Erythroblast (primary cell): ENCODE measurements at regions not wholly inside any gene's neighbourhood (a gene's known extent, or its start where the extent isn't known, plus 50 kb on each side); places are given as distances from the start of the nearest gene placed in this dataset.
"Not testable (repeated sequence)": the region's sequence is repeated elsewhere in the genome, so short reads cannot be mapped to it uniquely, and the experiment has no call there.

Experiments used
- DNase-seq, 2 experiments: peaks; one replicate each; lab custom pipeline; 2025; lab: John Stamatoyannopoulos, UW
- GATA1 ChIP-seq: IDR thresholded peaks from 2 replicates; pipeline ENCODE4 v1.6.1; 2011; ENCODE audit warnings: low read depth, mild to moderate bottlenecking, control low read depth, low read length, moderate library complexity
- POLR2A ChIP-seq: IDR thresholded peaks from 2 replicates; pipeline ENCODE4 v1.6.1; 2011; ENCODE audit warnings: mild to moderate bottlenecking, low read length

DNA sequence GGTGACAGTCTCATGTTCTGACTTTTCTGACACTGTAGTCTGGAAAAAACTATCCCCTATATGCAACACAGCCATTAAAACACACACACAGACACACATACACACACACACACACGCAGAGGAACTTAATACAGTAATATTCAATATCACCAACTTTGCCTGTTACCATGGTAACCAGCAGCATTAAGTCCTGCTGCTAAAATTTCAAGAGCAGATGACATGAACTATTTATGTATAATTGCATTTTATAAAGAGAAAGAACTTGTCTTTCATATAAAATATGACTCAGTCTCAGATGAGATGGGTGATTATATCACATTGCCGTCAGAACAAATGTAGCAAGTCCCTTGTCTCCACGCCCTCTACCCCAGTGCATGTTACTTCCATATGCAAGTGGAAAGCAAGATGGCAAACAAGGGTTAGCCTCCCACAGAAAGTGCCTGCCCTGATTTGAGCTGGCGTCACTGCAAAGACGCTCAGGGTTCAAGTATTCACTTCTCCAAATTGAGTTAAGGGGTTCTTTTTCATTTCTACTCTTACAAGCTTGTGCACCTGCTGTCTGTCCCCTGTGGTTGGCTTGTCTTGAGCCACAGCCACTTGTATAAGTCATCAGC, 576.8 kb downstream of the UQCRFS1 start:
- no peak for DNase-seq
- TF ChIP-seq GATA1 = no peak
- TF ChIP-seq POLR2A = no peak

DNA sequence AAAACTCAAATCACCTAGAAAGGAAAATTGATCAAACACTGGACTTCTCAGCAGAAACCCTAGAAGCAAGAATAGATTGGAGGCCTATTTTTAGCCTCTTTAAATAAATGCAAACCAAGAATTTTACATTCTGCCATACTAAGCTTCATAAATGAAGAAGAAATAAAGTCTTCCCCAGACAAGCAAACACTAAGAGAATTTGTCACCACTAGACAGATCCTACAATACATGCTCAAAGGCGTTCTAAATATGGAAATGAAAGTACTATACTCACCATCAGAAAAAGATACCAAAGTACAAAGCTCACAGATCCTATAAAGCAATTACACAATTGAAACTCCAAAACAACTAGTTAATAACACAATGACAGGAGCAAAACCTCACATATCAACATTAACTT, 578.1 kb downstream of the UQCRFS1 start:
- no peak for TF ChIP-seq POLR2A
- TF ChIP-seq GATA1 = no peak
- DNase-seq = no peak

DNA sequence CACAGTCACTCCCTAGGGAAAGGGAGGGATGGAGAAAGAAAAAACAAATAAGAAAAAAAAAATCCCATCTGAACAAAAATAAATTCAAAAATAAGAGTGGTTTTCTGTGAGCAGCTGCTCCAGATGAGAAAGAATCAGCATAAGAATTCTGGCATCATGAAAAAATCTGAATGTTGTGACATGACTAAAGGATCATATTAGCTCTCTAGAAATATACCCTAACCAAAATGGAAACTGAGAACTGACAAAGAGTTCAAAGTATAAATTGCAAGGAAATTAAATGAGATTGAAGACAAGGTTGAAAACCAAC, 579.0 kb downstream of the UQCRFS1 start:
- no peak for DNase-seq
- no peak for TF ChIP-seq POLR2A

DNA sequence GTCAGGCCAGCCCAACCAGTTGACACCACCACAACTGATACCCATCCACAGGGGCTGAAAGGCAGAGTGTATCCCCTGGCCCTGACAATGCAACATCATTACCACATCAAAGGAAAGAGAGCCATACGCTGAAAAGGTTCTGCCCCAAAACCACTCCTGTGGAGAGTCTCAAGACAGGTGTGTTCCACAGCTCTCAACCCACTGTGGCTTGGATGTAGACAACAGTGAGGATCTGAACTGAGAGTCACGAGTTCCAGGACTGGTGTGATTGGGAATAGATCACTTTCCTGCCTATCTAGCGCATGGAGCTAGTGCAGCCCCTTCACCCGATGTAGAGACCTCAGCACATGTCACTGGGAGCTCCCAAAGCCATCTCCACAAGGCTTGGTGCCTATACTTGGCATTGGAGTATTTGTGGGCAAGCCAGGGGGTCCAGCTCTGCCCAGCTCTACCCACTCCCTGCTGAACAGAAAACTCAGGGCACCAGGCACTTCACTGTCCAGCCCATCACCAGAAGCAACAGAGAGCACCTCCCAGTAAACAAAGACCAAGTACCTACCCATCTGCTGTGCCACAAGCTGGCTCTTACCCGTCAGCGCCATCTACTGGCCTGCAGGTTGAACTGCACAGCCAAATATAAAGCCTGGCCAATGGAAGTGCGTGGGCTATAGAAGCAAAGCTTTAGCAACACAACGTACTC, 579.5 kb downstream of the UQCRFS1 start:
- DNase-seq = peak; percentile 37 to 59

DNA sequence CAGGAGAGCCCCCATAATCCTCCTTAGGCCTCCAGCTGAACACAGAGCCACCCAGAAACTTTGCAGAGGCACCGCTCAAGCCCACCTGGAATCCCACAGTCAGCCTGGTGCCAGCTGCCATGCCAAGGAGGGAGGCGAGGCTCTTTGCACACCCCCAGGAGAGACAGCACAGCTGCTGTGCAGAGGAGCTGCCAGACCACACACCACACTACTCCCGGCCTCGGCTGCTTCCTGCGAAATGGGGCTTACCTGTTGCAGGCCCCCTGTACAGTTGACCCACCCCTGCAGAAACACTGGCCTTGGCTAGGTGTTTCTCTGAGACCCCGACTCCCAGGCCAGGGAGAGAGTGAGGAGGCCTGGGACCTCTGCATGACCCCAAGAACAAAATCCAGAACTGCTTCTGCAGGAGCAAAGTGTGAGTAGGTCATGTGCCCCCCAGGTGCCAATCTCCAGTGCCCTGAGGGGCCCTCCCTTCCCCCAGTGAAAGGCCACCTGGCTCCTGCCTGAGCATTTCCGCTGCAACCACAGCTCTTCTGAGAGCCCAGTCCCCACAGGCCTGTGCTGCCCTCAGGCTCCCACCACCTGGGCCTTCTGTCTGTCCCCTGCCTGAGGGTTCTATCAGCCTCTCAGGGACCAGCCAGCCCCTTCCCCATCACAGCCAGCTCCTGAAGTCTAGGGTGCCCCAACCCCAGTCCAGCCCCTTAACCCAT, 580.4 kb downstream of the UQCRFS1 start:
- no peak for TF ChIP-seq POLR2A
- TF ChIP-seq GATA1 = no peak
- no peak for DNase-seq

More for the DNA sequence above, 579.5 kb downstream of the UQCRFS1 start:
- TF ChIP-seq GATA1 (no peak), POLR2A (no peak)

DNA sequence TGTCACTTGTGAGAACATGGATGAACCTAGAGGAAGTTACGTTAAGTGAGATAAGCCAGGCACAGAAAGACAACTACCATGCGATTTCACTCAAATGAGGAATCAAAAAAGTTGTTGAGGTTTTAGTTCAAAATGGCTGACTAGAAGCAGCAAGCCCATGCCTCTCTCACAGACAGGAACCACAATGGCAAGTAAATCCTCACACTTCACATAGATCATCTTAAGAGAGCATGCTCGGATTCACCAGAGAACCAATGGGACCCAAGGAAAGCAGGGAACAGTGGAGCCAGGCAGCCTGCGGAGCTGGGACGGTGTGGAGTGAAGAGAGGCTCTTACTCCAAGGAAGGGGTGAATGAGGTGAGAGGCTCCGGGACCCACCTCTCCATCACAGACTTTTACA, 581.0 kb downstream of the UQCRFS1 start:
- no peak for DNase-seq
- TF ChIP-seq POLR2A (no peak), GATA1 (no peak)

DNA sequence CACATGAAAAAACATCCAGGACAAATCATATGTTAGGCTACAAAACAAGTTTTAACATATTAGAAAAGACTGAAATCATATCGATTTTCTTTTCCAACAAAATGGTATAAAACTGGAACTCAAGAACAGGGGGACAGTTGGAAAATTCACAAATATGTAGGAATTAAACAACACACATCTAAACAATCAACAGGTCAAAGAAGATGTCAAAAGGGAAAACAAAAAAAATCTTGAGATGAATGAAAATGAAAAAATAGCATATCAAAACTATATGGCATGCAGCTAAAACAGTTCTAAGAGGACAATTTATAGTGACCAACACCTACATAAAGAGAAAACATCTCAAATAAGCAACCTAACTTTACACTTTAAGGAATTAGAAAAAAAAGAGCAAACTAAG, 585.3 kb downstream of the UQCRFS1 start:
- TF ChIP-seq POLR2A (no peak), GATA1 (no peak)
- no peak for DNase-seq

DNA sequence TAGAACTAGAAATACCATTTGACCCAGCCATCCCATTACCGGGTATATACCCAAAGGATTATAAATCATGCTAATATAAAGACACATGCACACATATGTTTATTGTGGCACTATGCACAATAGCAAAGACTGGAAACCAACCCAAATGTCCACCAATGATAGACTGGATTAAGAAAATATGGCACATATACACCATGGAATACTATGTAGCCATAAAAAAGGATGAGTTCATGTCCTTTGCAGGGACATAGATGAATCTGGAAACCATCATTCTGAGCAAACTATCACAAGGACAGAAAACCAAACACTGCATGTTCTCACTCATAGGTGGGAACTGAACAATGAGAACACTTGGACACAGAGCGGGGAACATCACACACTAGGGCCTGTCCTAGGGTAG, 586.5 kb downstream of the UQCRFS1 start:
- DNase-seq = not testable (repeated sequence)

DNA sequence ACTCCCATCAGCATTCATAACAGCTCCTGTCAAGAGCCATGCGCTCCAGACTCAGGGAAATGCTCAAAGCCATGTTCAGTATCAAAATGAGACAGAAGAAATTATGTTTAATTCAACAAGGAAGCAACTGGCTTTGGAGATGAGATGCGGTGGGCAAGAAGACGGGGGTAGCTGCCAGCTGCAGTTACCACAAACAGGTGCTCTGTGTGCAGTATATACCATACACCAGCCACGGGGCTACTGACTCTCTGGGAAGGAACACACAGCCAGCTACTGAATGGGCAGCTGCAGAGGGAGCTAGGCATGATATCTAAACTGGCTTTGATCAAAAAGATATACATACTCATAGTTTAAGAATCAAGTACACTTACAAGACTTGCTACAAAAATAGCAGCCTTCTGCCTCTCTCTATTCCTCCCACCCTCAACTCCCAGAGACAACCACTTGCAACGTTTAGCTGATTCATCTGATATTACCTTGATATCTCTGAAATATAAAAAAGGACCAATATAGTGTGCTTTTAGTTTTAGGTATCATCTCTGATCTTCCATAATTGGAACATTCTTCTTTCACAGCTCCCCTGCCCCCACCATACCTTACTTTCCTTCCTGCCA, 593.0 kb downstream of the UQCRFS1 start:
- no peak for DNase-seq
- TF ChIP-seq GATA1 = no peak
- no peak for TF ChIP-seq POLR2A

DNA sequence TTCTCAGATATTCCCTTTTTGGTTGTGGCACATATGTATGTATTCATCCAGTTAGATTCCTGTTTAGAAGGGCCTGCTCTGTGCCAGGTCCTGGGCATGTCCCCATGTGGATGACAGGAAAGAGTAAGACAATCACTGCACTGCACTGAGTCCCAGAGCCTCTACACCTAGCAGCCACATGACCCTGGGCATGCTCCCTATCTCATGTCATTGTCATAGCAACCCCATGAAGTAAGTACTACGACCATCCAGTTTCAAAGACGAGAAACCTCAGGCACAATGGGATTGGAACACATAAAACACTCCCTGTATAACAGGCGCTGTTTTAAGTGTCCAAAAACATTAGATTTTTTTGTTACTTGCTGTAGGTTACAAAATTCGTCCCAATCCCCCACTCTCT, 594.4 kb downstream of the UQCRFS1 start:
- no peak for DNase-seq
- no peak for TF ChIP-seq POLR2A
- no peak for TF ChIP-seq GATA1

DNA sequence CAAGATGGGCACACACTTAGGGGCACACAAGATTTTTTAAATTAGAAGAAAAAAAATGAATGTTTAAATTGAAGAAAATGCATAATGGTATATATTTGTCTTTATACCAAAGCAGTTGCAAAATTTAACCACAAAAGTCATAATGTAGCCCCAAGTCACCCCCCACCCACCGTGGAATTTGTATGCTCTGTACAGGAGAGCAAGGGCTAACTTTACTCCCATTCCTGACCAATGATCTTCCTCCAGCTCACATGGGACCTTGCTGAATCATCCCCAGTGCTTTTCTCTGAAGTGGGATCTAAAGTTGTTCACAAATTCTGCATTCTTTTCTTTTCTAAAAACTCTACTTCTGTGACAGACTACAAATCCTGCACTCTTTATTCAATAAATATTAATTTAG, 597.0 kb downstream of the UQCRFS1 start:
- no peak for DNase-seq
- no peak for TF ChIP-seq GATA1

DNA sequence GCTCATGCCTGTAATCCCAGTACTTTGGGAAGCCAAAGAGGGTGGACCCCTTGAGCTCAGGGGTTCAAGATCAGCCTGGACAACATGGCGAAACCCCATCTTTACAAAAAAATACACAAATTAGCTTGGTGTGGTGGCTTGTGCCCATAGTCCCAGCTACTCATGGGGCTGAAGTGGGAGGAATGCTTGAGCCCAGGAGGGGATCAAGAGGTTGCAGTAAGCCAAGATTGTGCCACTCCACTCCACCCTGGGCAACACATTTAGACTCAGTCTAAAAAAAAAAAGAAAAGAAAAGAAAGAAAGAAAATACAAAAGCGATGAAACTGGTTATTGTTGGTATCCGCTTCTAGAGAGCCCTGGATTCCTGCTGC, 597.4 kb downstream of the UQCRFS1 start:
- no peak for DNase-seq
- TF ChIP-seq GATA1 (no peak), POLR2A (no peak)

DNA sequence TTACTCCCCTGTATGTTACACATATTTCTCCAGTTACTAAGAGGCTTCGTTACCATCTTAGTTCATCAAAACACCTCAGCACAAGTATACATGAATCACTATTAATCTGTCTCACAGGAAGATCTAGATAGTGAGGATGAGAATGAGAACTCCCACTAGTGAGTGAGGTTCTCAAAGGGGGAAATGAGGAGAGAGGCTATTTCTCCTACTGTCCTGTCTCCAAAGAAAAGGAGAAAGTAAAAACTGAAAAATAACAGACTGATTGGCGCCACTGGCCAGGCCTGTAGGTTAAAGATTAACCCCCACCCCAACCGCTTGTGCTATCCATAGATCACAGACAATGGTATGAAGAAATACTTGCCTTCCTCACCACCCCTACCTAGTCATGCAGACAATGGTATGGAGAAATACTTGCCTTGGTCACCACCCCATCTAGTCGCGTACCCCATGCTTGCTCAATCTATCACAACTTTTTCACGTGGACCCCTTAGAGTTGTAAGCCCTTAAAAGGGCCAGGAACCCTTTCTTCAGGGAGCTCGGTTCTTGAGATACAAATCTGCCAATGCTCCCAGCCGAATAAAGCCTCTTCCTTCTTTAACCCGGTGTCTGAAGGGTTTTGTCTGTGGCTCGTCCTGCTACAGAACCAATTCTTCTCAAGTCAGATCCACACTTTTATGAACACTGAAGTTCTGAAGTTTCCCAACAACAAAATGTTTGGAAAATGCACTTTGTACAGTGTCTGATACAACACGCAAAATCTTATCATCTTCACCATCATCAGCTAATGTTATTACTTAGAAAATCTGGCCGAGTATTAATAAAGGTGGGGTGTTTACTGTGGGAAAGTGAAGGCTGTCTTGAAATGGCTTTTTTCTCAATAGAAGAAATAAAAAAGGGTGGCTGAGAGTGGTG, 598.1 kb downstream of the UQCRFS1 start:
- no peak for TF ChIP-seq GATA1
- TF ChIP-seq POLR2A = no peak
- DNase-seq = peak in 1 of 2 experiments; percentile 1

DNA sequence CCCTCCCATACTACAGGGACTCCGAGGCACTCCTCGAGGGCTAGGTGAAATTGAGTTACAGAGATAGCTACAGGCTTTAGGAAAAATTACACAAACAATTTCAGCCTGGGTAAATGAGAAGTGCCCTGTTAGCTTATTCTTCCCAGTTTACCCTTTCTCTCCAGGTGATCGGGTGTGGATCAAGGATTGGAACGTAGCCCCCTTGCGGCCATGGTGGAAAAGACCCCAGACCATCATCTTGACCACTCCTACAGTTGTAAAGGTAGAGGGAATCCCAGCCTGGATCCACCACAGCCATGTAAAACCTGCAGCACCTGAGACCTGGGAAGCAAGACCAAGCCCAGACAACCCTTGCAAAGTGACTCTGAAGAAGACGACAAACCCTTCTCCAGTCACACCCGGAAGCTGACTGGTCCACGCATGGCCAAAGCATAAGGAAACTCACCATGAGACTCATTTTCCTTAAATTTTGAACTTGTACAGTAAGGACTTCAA, 600.6 kb downstream of the UQCRFS1 start:
- no peak for DNase-seq
- no peak for TF ChIP-seq GATA1

DNA sequence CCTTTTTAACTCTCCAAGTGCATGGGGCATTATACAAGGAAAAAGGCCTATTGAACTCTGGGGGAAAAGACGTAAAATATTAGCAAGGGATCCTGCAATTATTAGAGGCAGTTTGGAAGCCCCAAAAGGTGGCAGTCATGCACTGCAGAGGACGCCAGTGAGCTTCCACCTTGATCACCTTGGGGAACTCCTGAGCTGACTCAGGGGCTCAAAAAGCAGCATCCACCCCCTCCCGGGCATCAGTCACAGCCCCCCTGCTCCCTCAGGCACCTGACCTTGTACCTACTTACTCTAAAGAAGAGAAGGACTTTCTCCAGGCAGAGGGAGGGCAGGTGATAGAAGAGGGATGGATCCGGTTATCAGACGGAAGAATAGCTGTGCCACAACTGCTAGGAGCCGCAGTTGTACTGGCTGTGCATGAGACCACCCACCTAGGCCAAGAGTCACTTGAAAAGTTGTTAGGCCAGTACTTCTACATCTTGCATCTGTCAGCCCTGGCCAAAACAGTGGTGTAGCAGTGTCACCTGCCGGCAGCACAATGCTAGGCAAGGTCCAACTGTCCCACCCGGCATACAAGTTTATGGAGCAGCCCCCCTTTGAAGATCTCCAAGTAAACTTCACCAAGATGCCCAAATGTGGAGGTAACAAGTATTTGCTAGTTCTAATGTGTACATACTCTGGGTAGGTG, 601.6 kb downstream of the UQCRFS1 start:
- DNase-seq = not testable (repeated sequence)
